Epithelial cell of proximal tubule (primary cell): ENCODE measurements at regions not wholly inside any gene's neighbourhood (a gene's known extent, or its start where the extent isn't known, plus 50 kb on each side); places are given as distances from the start of the nearest gene placed in this dataset.

Experiments
- DNase-seq: peaks from one replicate; pipeline ENCODE4 v3.0.0-alpha.2; 2011; ENCODE audit warnings: low read depth
- H3K4me3 ChIP-seq: 2 replicates; pipeline ENCODE4 v1.5.1; 2011; ENCODE audit warnings: low read depth, mild to moderate bottlenecking, low read length
- CTCF ChIP-seq: conservative IDR thresholded peaks from 2 replicates; pipeline ENCODE4 v1.5.1; 2012; ENCODE audit warnings: low read depth, mild to moderate bottlenecking, low read length

DNA sequence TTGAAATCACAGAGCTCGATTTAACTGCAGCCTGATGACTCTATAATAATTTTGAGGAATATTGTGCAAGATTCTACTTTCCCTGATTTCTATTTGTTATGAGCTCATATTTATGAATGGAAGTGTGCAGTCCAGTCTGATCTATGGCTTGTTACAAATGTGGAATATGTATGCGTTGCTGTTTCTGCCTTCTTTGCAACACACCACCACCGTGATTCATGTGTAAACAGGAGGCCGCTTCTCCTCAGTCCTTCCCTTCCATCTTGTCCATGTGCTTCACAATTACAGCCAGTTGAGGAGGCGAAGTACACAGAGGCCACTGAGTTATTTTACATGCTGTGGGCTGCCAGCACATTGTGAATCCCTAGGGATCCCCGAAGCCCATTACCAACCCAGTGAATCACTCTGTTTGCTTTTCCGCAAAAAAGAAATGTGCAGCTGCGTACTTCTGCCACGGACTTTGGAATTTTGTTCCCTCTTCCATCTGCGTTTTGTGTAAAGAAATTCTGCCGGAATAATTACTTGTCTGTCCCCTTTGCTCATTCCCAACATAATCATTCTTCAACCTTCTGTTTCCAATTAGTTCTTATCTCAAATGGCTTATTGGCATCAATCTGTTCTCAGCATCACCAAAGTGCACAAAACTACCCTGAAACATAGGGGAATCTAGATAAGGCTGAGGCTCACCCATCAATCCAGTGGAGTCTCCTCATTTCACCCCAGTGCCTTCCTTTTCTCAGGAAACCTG is 551.6 kb upstream of the CITED2 start:
- no peak for DNase-seq
- TF ChIP-seq CTCF, result no peak
- no peak overlapping the region for H3K4me3 ChIP-seq

GRCh38 chr6:139923964-139924475 is 549.6 kb upstream of the CITED2 start:
- TF ChIP-seq CTCF, result no peak
- DNase-seq, result no peak
- no peak overlapping the region for H3K4me3 ChIP-seq

DNA sequence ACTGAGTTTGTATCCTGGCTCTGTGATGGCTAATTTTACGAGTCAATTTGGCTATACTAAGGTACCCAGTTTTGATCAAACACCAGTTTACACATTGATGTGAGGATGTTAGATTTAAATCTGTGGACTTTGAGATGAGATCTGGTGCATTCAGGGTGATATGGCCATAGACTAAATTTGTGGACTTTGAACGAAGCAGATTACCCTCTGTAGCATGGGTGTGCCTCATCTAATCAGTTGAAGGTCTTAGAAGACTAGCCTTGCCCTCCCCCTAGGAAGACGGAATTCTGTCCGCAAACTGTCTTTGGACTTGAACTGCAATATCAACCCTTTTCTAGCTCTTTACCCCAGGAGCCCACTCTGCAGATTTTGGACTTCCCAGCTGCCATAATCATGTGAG is 547.8 kb upstream of the CITED2 start:
- no peak for DNase-seq
- H3K4me3 ChIP-seq, result no peak overlapping the region
- no peak for TF ChIP-seq CTCF

- no peak for DNase-seq
- no peak for TF ChIP-seq CTCF
These were observed 546.3 kb upstream of the CITED2 start for GRCh38 chr6:139920776-139921100.

DNA sequence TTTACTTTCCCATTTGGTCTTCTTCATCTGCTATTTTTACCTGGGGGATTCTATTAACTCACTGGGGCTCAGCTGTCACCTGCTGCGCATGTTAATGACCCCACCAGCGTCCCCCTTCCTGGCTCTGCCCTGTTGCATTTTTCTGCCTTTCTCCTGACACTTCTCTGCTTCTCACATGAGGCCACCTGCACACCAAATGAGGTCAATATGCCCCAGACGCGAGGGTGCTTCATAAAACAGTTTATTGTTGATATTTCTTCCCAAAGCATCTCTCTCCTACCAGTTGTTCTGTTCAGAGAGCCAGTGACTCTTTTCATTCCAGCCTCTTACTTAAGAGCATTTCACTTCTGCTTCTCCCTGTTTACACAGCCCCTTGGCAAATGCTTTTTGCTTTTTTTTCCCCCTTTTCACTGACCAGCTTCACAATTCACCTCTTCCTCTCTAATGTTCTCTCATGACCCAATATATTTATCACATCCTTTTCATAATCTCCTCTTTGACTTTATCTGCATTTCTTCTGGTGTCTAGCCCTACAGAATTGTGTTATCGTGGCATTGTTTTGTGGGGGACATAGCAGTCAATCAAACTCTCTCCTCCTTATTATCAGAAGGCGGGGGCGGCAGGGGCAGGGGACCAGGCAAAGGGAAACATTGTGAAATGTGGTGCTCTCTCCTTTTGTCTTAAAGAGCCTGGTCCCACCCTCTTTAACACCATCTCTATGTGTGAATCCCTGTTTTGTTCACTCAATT is 545.8 kb upstream of the CITED2 start:
- no peak for TF ChIP-seq CTCF
- no peak for DNase-seq
- no peak overlapping the region for H3K4me3 ChIP-seq

More at GRCh38 chr6:139920776-139921100, 546.3 kb upstream of the CITED2 start:
- H3K4me3 ChIP-seq, result no peak overlapping the region

DNA sequence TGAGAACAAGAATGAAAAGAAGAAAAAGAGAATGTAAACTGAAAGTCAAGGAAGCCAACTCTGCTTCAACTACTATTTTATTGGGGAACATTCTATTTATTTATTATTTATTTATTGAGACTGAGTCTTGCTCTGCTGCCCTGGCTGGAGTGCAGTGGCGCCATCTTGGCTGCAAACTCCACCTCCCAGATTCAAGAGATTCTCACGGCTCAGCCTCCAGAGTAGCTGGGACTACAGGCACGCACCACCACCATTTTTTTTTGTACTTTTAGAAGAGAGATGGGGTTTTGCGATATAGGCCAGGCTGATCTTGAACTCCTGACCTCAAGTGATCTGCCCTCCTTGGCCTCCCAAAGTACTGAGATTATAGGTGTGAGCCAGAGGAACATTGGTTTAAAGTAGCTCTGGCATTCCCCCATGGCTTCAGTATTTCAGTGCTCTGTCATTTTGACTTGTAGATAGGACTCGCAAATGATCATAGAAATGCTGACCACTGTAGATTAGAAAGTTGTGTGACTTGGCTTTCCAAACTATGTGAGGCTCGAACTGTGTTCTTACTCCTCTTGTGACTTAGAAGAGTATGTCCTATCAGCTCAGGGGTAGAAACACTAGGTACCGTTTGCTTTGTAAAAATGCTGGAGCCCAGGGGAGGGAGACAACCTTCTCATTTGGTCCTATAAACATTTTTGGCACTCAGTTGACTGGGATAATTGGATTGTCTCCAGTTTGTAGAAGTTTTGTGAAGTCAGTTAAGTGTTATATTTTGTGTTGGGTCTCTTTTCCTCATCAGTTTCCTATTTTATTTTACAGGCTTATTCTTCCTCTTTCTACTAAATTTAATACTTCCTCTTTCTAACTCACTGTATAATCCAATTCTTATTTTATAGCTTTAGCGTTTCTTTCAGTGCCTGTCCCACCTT is 544.9 kb upstream of the CITED2 start:
- H3K4me3 ChIP-seq, result no peak overlapping the region
- no peak for TF ChIP-seq CTCF
- DNase-seq, result no peak
